GM21529 (cell line): ENCODE measurements at regions not wholly inside any gene's neighbourhood (a gene's known extent, or its start where the extent isn't known, plus 50 kb on each side); places are given as distances from the start of the nearest gene placed in this dataset.

Source experiments
- ATAC-seq: cut with Tn5 transposase; IDR thresholded peaks from one replicate; pipeline ENCODE4 v1.9.1; 2021; ENCODE audit not compliant: unreplicated experiment

- ATAC-seq = no peak
Measured at GRCh38 chr9:106724566-106724965, 138.4 kb upstream of the ZNF462 start.

GRCh38 chr9:106726070-106726815 lies 136.7 kb upstream of the ZNF462 start:
- no peak for ATAC-seq

DNA sequence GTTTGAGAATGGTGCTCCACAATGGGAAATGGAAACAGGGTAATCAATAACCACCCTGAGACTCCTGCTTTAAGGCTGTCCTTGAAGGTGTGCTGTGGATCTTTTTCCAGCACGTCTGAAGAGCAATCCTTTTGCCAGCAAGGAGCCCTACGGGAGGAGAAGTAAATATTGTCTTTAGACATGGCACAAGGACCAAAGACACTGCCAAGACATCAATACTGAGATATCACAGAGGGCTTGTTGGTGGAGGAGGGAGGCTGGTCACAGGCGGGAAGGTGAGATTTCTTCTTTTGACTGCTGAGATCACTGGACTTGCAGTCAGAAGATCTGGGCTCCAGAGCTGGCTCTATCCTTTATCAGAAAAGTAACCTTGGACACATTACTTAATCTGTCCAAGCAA lies 135.0 kb upstream of the ZNF462 start:
- no peak for ATAC-seq

GRCh38 chr9:106728860-106729259 lies 134.1 kb upstream of the ZNF462 start:
- ATAC-seq = no peak

- no peak for ATAC-seq
Measured at GRCh38 chr9:106731910-106732309, 131.1 kb upstream of the ZNF462 start.

- ATAC-seq = no peak
Measured at GRCh38 chr9:106733828-106734380, 129.1 kb upstream of the ZNF462 start.

DNA sequence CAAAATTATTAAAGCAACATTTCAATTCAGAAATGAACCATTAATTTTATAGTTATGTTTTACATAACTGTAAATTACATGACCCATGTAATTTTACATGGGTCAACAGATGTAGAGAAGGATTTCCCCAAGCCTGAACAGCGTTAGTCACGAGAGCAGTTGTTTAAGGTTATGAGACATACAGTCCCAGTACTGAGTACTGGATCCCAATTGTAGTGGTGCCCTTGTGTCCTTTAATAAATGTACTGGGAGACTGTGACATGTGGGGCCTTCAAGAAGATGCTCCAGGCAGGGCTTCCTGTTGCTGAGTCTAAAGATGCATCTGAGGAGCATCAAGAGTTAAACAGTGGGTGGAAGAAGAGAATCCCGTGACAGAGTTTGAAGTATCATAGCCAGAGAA lies 125.5 kb upstream of the ZNF462 start:
- ATAC-seq = no peak

- no peak for ATAC-seq
Measured at GRCh38 chr9:106738109-106738508, 124.9 kb upstream of the ZNF462 start.

DNA sequence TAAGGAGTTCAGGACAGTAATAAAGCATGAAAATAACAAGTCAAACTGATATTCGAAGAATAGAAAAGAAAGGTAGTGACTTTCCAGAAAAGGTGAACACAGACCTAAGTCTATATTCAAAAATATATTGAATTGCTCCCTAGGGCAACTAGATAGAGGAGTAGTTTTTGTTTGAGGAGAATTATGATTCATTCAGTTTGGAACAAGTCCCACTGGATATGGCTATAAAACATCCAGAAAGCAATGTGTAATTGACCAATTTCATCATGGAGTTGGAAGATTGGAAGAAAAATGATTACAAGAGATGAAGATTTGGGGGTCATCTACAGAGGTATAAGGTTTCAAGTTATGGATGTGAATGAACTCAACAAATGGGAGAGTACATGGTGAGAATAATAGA lies 117.5 kb upstream of the ZNF462 start:
- ATAC-seq = no peak

DNA sequence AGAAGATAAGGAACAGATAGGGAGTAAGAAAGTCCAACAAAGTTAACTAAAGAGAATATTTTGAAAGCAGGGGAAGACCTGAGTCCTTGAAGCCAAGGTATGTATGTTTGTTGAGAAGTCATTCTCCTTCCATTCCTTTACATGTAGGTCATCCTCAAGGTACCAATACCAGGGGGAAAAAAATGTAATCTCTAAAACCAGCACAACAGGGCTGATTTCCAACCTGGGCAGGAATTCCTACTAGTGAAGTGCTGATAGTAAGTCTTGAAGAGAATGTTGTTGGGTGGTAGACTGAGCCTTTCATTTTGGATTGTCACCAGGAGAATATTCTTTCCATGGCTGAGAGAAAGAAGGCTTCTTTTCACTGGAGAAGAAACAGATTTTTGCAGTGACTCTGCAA lies 117.1 kb upstream of the ZNF462 start:
- ATAC-seq = no peak

- ATAC-seq = no peak
Measured at GRCh38 chr9:106751681-106752080, 111.3 kb upstream of the ZNF462 start.

GRCh38 chr9:106752581-106752980 lies 110.4 kb upstream of the ZNF462 start:
- ATAC-seq = peak; percentile 1

GRCh38 chr9:106753155-106753671 lies 109.8 kb upstream of the ZNF462 start:
- ATAC-seq = peak; percentile 88

- no peak for ATAC-seq
Measured at GRCh38 chr9:106755736-106756135, 107.2 kb upstream of the ZNF462 start.

DNA sequence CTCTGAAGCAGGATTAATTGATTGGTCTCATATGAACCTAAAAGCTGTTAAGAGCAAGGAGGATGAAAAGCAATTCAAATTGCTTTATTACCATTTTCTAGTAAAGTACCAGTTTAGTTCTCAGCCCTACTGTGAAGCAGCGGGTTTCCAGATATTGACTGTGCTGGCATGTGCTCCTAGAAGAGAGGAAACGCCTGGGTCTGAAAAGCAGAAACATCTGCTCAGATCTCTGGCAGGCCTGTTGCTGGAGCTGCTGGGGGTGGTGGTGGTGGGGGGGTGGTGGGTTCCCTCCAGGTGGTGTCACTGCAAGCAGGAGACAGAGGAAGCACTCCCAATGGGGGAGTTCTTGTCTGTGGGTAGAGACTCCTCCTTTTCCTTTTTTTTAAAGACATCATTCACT lies 105.5 kb upstream of the ZNF462 start:
- no peak for ATAC-seq

GRCh38 chr9:106758911-106759310 lies 104.1 kb upstream of the ZNF462 start:
- peak; percentile 89 for ATAC-seq

- ATAC-seq = no peak
Measured at GRCh38 chr9:106761493-106761892, 101.5 kb upstream of the ZNF462 start.

DNA sequence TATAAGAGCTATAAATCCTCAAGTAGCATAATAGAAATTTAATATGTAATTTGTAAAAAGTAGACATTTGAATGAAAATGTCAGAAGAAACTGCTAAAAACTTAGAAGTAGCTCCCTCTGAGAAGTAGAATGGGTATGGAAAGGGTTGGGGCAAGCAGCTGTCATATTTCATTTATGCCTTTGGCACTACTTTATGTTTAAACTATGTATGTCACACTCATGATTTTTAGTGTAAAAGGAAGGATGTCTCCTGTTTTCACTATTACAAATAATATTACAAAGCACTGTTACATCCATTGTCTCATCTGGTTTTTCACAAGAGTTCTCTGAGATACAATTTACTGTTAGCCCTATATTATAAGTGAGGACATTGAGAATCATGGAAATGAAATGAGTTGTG lies 96.3 kb upstream of the ZNF462 start:
- no peak for ATAC-seq

DNA sequence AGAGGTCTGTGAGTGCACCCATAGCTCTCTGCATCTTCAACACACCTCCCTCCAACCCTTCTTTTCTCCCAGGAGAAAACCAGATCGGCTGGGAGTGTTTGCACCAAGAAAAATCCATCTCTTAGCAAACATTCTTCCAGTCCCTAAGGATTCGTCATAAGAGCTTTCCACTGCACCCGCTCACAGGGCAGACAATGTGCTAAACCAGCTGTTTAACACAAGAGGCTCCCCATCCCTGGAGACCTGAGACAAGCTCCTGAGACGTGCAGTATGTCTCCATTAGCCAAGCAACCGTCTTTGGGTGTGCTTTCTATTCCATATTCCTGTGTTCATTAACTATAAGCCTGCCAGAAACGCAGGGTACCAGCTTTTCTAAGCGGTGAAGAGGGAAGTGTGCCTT lies 93.6 kb upstream of the ZNF462 start:
- ATAC-seq = no peak

- no peak for ATAC-seq
Measured at GRCh38 chr9:106771608-106772007, 91.4 kb upstream of the ZNF462 start.

GRCh38 chr9:106772523-106773290 lies 90.3 kb upstream of the ZNF462 start:
- ATAC-seq = no peak

DNA sequence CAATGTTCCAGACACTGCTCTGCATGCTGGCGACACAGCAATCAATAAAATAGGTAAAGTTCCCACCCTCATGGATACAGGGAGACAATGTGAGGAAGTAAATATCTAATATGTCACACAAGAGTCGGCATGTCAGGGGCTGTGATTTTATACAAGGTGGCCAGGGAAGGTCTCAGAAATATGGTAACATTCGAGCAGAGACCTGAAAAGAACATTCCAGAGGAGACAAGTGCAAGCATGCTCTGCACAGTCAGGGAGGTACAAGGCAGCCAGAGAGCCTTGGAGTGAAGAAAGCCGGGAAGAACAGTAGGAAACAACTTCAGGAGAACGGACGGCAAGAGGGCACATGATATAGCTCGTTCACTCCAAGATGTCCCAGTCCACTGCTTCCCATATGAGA lies 89.2 kb upstream of the ZNF462 start:
- no peak for ATAC-seq
